ENCODE measurements at regions not wholly inside any gene's neighbourhood (a gene's known extent, or its start where the extent isn't known, plus 50 kb on each side); places are given as distances from the start of the nearest gene placed in this dataset.
"Not testable (repeated sequence)": the region's sequence is repeated elsewhere in the genome, so short reads cannot be mapped to it uniquely, and the experiment has no call there.

DNA sequence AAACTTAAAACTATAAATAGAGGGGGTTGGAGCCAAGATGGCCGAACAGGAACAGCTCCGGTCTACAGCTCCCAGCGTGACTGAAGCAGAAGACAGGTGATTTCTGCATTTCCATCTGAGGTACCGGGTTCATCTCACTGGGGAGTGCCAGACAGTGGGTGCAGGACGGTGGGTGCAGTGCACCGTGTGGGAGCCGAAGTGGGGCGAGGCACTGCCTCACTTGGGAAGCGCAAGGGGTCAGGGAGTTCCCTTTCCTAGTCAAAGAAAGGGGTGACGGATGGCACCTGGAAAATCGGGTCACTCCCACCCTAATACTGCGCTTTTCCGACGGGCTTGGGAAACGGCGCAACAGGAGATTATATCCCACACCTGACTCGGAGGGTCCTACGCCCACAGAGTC, 126.2 kb upstream of the TMEM168 start:
- not testable (repeated sequence) for H3K4me3 ChIP-seq (ENCODE audit: low read length); H3K9ac ChIP-seq (ENCODE audit: low read length); H3K4me1 ChIP-seq (ENCODE audit: control insufficient read depth, insufficient read depth, low read length); H3K9me3 ChIP-seq (ENCODE audit: control insufficient read depth, low read length); H3K27me3 ChIP-seq (ENCODE audit: control insufficient read depth, insufficient read depth, low read length); H3K36me3 ChIP-seq (ENCODE audit: control insufficient read depth, insufficient read depth, low read length)

DNA sequence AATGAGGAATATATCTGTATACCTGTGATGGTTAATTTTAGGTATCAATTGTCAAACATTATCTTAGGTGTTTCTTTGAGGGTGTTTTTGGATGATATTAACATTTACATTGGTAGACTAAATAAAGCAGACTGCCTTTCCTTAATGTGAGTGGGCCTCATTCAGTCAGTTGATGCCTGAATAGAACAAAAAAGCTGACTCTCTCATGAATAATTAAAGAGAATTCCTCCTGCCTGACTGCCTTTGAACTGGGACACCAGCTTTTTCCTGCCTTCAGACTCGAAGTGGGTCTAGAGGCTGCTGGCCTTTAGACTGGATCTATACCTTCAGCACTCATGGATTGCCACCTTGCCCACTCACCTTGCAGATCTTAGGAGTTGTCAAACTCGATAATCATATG, 117.9 kb upstream of the TMEM168 start:
- H3K4me1 ChIP-seq (ENCODE audit: control insufficient read depth, insufficient read depth, low read length) = no peaks in the 10 kb centered on the region
- H3K4me3 ChIP-seq (ENCODE audit: low read length) = no peak overlapping the region
- H3K9ac ChIP-seq (ENCODE audit: low read length) = no peak overlapping the region
- no peaks in the 10 kb centered on the region for H3K27me3 ChIP-seq (ENCODE audit: control insufficient read depth, insufficient read depth, low read length)
- no peaks in the 10 kb centered on the region for H3K36me3 ChIP-seq (ENCODE audit: control insufficient read depth, insufficient read depth, low read length)
- H3K9me3 ChIP-seq (ENCODE audit: control insufficient read depth, low read length) = no peaks in the 10 kb centered on the region

DNA sequence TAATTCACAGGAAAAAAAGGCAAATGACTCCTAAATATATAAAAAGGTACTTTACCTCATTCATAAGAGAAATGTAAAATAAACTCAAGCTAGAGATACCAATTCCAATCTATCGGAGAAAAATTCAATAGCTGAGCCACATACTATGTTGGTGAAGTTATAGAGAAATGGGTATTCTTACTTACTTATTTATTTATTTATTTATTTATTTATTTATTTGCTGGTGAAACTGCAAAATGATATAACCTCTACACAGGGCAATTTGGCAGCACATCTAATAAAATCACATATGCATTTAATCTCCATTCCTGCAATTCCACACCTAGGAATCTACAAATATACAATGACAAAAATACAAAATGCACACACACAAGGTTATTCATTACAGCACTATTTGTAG, 117.5 kb upstream of the TMEM168 start:
- no peaks in the 10 kb centered on the region for H3K27me3 ChIP-seq (ENCODE audit: control insufficient read depth, insufficient read depth, low read length)
- H3K9ac ChIP-seq (ENCODE audit: low read length) = no peak overlapping the region
- H3K4me1 ChIP-seq (ENCODE audit: control insufficient read depth, insufficient read depth, low read length) = no peaks in the 10 kb centered on the region
- H3K4me3 ChIP-seq (ENCODE audit: low read length) = no peak overlapping the region
- no peaks in the 10 kb centered on the region for H3K9me3 ChIP-seq (ENCODE audit: control insufficient read depth, low read length)
- no peaks in the 10 kb centered on the region for H3K36me3 ChIP-seq (ENCODE audit: control insufficient read depth, insufficient read depth, low read length)

DNA sequence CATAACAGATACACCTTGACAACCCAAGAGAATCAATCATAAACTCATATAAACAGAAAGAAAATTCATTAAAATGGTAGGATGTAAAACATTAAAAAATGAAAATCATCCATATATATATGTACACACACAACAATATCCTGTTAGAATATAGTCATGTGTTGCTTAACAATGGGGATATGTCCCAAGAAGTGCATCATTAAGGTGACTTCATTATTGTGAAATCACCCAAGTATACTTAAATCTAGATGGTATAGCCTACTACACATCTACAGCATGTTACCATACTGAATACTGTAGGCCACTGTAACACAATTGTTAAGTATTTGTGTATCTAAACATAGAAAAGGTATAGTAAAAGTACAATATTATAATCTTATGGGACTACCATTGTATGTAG, 115.8 kb upstream of the TMEM168 start:
- Histone ChIP-seq H3K36me3 (ENCODE audit: control insufficient read depth, insufficient read depth, low read length) (no peaks in the 10 kb centered on the region), H3K4me1 (ENCODE audit: control insufficient read depth, insufficient read depth, low read length) (no peaks in the 10 kb centered on the region), H3K9me3 (ENCODE audit: control insufficient read depth, low read length) (no peaks in the 10 kb centered on the region), H3K9ac (ENCODE audit: low read length) (no peak overlapping the region), H3K27me3 (ENCODE audit: control insufficient read depth, insufficient read depth, low read length) (no peaks in the 10 kb centered on the region), H3K4me3 (ENCODE audit: low read length) (no peak overlapping the region)

DNA sequence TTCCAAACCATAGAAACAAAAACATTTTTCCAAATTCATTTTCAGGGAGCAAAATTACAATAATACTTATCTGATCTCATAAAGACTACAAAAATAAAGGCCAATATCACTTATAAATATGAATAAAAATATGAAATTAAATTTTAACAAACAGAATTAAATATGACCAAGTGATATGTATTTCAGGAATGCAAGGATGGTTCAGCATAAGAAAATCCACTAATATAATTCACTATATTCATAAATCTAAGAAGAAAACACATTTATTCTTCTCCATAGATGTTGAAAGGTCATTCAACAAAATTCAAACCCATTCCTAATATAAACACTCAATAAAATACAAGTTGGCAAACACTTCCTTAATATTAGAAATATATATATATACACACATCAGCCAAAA, 115.2 kb upstream of the TMEM168 start:
- Histone ChIP-seq H3K36me3 (ENCODE audit: control insufficient read depth, insufficient read depth, low read length) (no peaks in the 10 kb centered on the region), H3K4me1 (ENCODE audit: control insufficient read depth, insufficient read depth, low read length) (no peaks in the 10 kb centered on the region), H3K9me3 (ENCODE audit: control insufficient read depth, low read length) (no peaks in the 10 kb centered on the region), H3K27me3 (ENCODE audit: control insufficient read depth, insufficient read depth, low read length) (no peaks in the 10 kb centered on the region), H3K4me3 (ENCODE audit: low read length) (no peak overlapping the region), H3K9ac (ENCODE audit: low read length) (no peak overlapping the region)

DNA sequence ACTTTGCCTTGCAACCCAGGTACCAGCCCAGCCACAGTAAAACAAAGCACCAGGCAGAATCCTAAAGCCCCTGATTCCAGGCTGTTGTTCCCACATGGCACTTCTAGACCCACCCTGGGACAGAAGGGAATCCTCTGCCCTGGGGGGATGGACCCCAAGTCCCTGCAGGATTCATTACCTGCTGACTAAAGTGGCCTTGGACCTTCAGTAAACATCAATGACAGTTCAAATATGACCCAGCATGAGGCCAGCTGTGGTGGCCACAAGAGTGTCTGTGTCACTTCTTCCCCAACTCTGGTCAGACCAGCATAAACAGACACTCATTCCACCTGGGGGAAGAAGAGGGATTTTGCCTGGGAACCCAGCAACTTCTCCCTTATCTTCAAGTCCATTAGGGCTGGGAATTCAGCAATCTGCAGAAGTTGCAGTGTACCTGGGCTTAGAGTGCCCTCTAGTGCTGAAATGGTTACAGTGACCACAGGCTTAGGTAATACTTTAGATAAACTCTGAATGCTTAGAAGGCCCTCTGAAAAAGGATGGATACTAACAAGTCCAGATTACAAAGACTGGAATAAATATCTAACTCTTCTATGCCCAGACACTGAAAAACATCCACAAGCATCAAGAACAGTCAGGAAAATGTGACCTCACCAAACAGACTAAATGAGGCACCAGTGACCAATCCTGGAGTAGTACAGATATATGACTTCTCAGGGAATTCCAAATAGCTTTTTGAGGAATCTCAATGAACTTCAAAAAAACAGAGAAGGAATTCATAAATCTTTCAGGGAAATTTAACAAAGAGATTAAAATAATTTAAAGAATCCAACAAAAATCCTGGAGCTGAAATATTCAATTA, 108.5 kb upstream of the TMEM168 start:
- Histone ChIP-seq H3K9me3 (ENCODE audit: control insufficient read depth, low read length) (no peaks in the 10 kb centered on the region), H3K4me1 (ENCODE audit: control insufficient read depth, insufficient read depth, low read length) (peaks cover 5% of the 10 kb centered on the region), H3K9ac (ENCODE audit: low read length) (no peak overlapping the region), H3K36me3 (ENCODE audit: control insufficient read depth, insufficient read depth, low read length) (no peaks in the 10 kb centered on the region), H3K4me3 (ENCODE audit: low read length) (no peak overlapping the region), H3K27me3 (ENCODE audit: control insufficient read depth, insufficient read depth, low read length) (no peaks in the 10 kb centered on the region)

DNA sequence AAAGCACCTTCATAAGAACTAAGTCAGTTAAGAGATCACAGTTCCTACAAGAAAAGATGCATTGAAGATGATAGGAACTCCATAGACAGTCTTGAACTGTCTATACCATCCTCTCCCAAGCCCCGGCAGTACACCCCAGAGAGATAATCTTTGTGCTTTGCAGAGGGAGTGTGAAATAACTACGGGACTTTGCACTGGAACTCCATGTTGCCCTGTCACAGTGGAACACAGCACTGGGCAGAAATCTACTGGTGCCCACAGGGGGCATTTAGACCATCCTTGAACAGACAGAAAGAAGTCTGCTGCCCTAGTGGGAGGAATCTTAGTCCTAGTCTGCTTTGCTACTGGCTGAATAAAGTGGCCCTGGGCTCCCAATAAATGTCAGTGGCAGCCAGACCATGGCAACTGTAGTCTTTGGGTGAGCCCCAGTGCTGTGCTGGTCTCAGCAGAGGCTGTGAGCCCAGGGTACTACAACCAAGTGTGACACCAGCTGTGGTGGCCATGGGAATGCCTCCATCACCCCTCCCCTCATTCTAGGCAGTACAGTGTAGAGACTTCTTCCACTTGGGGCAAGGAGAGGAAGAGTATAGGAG, 107.7 kb upstream of the TMEM168 start:
- Histone ChIP-seq H3K4me1 (ENCODE audit: control insufficient read depth, insufficient read depth, low read length) (peaks cover 5% of the 10 kb centered on the region), H3K36me3 (ENCODE audit: control insufficient read depth, insufficient read depth, low read length) (no peaks in the 10 kb centered on the region), H3K27me3 (ENCODE audit: control insufficient read depth, insufficient read depth, low read length) (no peaks in the 10 kb centered on the region), H3K9me3 (ENCODE audit: control insufficient read depth, low read length) (no peaks in the 10 kb centered on the region), H3K9ac (ENCODE audit: low read length) (no peak overlapping the region), H3K4me3 (ENCODE audit: low read length) (no peak overlapping the region)

DNA sequence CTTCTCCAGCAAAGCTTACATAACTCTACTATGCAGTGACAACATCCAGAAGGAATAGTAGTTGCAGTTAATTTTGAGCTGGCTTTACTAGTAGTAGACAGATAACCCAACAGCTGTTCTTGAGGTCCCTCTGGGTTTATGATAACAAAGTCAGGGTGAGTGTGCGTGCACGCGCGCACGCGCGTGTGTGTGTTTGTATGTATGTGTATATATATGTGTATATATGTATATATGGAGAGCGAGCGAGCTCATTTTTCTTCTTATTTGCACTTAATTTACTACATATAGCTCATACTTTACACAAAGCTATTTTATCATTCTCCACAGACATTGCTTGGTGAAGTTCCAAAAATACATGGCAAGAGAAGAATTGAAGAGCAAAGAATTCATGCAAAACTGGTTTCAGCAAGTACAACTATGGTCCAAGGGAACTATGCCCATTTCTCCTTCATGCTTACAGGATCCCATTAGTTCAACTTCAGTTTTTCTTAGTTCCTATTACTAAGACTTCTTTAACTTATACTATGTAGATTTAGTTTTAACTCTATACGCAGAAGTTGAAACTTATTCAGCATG, 105.9 kb upstream of the TMEM168 start:
- Histone ChIP-seq H3K27me3 (ENCODE audit: control insufficient read depth, insufficient read depth, low read length) (no peaks in the 10 kb centered on the region), H3K4me1 (ENCODE audit: control insufficient read depth, insufficient read depth, low read length) (peaks cover 5% of the 10 kb centered on the region), H3K4me3 (ENCODE audit: low read length) (no peak overlapping the region), H3K36me3 (ENCODE audit: control insufficient read depth, insufficient read depth, low read length) (no peaks in the 10 kb centered on the region), H3K9me3 (ENCODE audit: control insufficient read depth, low read length) (no peaks in the 10 kb centered on the region), H3K9ac (ENCODE audit: low read length) (no peak overlapping the region)

DNA sequence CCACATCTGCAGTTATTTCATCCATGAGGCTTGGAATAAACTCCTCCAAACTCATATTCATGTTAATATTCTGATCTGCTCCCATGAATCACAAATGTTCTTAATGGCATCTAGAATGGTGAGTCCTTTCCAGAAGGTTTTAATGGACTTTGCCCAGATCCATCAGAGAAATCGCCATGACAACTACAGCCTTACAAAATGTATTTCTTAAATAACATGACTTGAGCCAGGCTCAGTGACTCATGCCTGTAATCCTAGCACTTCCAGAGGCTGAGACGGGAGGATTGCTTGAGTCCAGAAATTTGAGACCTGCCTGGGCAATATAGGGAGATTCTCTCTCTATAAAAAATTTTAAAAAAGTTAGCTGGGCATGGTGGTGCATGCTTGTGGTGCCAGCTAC, 102.1 kb upstream of the TMEM168 start:
- H3K4me1 ChIP-seq (ENCODE audit: control insufficient read depth, insufficient read depth, low read length) = no peaks in the 10 kb centered on the region
- H3K9ac ChIP-seq (ENCODE audit: low read length) = no peak overlapping the region
- no peaks in the 10 kb centered on the region for H3K27me3 ChIP-seq (ENCODE audit: control insufficient read depth, insufficient read depth, low read length)
- no peaks in the 10 kb centered on the region for H3K36me3 ChIP-seq (ENCODE audit: control insufficient read depth, insufficient read depth, low read length)
- H3K4me3 ChIP-seq (ENCODE audit: low read length) = no peak overlapping the region
- no peaks in the 10 kb centered on the region for H3K9me3 ChIP-seq (ENCODE audit: control insufficient read depth, low read length)

DNA sequence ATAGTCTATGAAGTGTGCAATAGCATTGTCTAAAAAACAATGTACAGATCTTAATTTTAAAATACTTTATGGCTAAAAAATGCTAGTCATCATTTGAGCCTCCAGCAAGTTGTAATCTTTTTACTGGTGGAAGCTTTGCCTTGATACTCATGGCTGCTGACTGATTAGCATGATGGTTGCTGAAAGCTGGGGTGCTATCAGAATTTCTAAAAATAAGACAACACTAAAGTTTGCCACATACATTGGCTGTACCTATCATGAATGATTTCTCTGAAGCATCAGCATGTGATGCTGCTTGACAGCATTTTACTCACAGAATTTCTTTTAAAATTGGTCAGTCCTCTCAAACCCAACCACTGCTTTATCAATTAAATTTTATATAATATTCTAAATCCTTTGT, 101.5 kb upstream of the TMEM168 start:
- H3K4me3 ChIP-seq (ENCODE audit: low read length) = no peak overlapping the region
- H3K9me3 ChIP-seq (ENCODE audit: control insufficient read depth, low read length) = no peaks in the 10 kb centered on the region
- no peaks in the 10 kb centered on the region for H3K4me1 ChIP-seq (ENCODE audit: control insufficient read depth, insufficient read depth, low read length)
- H3K9ac ChIP-seq (ENCODE audit: low read length) = no peak overlapping the region
- H3K36me3 ChIP-seq (ENCODE audit: control insufficient read depth, insufficient read depth, low read length) = no peaks in the 10 kb centered on the region
- no peaks in the 10 kb centered on the region for H3K27me3 ChIP-seq (ENCODE audit: control insufficient read depth, insufficient read depth, low read length)

DNA sequence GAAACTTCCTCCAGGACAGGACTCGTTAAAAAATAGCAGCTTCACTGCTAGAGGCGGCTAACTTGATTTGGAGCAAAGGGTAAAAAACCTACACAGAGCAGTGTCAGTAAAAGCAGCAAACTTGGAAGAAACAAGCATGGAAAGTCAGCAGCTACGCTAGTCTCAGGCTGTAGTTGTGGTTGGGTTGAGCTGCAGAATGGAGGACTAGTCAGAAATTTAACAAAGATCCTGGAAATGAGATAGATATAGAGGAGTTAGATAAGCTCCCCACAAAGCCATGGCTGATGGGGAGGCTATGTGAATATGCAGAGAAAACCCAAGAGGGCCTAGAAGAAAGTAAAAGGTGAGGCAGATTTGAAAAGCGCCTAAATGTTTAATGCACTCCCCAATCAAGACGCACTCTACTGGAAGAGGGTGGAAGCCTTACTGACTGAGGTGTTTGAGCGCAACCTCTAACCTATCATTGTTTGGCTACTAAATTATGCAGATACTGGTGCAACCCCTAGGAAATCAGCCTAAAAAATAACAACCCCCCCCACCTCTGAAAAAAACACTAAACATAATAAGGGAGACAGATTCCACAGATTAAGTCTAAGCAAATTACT, 99.7 kb upstream of the TMEM168 start:
- H3K4me1 ChIP-seq (ENCODE audit: control insufficient read depth, insufficient read depth, low read length) = no peaks in the 10 kb centered on the region
- no peaks in the 10 kb centered on the region for H3K27me3 ChIP-seq (ENCODE audit: control insufficient read depth, insufficient read depth, low read length)
- no peaks in the 10 kb centered on the region for H3K9me3 ChIP-seq (ENCODE audit: control insufficient read depth, low read length)

DNA sequence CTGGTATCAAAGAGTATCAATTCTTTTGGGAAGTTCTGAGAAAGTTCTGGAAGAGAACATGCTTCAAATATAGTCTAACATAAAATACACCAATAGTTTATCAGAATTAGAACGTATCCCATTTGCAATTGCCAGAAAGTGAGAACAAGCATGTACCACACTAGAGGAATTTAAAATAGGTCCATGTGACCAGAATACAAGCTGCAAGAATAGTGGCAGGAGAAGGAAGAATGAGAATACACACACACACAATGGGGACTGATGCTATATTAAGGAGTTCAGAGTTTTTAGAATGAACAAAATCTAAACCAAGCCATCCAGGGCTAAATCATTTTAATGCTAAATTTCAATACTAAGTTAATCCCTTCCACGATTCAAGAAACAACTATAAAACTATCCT, 99.1 kb upstream of the TMEM168 start:
- H3K4me3 ChIP-seq (ENCODE audit: low read length) = no peak overlapping the region
- H3K4me1 ChIP-seq (ENCODE audit: control insufficient read depth, insufficient read depth, low read length) = no peaks in the 10 kb centered on the region
- no peaks in the 10 kb centered on the region for H3K9me3 ChIP-seq (ENCODE audit: control insufficient read depth, low read length)
- no peaks in the 10 kb centered on the region for H3K36me3 ChIP-seq (ENCODE audit: control insufficient read depth, insufficient read depth, low read length)
- no peaks in the 10 kb centered on the region for H3K27me3 ChIP-seq (ENCODE audit: control insufficient read depth, insufficient read depth, low read length)
- H3K9ac ChIP-seq (ENCODE audit: low read length) = no peak overlapping the region

More for the DNA sequence above, 99.7 kb upstream of the TMEM168 start:
- no peaks in the 10 kb centered on the region for H3K36me3 ChIP-seq (ENCODE audit: control insufficient read depth, insufficient read depth, low read length)
- no peak overlapping the region for H3K4me3 ChIP-seq (ENCODE audit: low read length)
- H3K9ac ChIP-seq (ENCODE audit: low read length) = no peak overlapping the region
